GM12874 (cell line): ENCODE measurements at regions not wholly inside any gene's neighbourhood (a gene's known extent, or its start where the extent isn't known, plus 50 kb on each side); places are given as distances from the start of the nearest gene placed in this dataset.

Experiments used
- TF ChIP-seq, protein P1 (sequence below): IDR thresholded peaks from 2 replicates; pipeline ENCODE4 v1.5.1; 2011; ENCODE audit warnings: low read depth, mild to moderate bottlenecking, control low read depth, low read length, moderate library complexity; ENCODE audit not compliant: insufficient read depth

DNA sequence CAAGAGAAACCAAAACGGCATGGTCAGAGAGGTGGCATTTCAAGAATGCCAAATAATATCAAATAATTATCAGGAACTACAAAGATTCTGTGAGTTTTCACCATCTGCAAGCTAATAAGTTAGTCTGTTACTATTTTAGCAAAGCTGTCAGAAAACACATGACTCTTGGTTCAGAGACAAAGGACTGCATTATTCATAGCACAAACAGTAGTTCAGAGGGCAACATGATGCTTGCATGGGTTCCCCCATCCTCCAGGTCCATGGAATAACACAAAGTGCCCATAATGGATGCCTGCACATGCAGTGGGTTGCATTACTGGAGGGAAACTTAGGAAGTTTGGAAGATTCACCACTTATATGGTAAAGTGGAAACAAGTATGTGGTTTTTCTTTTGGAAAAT lies 228.8 kb upstream of the ALCAM start:
- TF ChIP-seq, protein P1, sequence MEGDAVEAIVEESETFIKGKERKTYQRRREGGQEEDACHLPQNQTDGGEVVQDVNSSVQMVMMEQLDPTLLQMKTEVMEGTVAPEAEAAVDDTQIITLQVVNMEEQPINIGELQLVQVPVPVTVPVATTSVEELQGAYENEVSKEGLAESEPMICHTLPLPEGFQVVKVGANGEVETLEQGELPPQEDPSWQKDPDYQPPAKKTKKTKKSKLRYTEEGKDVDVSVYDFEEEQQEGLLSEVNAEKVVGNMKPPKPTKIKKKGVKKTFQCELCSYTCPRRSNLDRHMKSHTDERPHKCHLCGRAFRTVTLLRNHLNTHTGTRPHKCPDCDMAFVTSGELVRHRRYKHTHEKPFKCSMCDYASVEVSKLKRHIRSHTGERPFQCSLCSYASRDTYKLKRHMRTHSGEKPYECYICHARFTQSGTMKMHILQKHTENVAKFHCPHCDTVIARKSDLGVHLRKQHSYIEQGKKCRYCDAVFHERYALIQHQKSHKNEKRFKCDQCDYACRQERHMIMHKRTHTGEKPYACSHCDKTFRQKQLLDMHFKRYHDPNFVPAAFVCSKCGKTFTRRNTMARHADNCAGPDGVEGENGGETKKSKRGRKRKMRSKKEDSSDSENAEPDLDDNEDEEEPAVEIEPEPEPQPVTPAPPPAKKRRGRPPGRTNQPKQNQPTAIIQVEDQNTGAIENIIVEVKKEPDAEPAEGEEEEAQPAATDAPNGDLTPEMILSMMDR, result no peak

DNA sequence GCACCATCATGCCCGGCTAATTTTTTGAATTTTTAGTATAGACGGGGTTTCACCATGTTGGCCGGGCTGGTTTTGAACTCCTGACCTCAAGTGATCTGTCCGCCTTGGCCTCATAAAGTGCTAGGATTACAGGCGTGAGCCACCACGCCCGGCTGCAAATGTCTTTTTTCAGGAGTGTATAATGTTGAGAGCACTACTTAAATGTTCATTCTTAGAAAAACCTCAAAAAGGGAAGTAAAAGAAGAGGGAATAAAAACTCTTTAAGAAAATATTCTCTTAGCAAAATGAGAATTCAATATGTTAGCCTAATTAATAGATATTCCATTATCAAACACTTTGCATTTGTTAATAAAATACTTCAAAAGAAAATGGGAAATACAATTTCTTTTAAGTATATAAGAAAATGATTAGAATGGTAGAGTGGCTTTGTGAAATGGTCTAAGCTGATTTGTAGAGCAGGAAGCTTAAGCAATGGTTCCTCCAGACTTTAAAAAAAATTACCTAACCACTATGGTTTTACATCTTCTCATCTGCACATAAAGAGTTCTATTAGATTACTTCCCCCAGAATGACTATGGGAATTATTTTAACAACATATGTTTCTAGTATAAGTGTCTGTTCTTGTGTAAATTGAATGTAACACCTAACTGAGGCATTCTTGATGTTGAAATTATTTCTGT lies 226.7 kb upstream of the ALCAM start:
- TF ChIP-seq, protein P1, result no peak

DNA sequence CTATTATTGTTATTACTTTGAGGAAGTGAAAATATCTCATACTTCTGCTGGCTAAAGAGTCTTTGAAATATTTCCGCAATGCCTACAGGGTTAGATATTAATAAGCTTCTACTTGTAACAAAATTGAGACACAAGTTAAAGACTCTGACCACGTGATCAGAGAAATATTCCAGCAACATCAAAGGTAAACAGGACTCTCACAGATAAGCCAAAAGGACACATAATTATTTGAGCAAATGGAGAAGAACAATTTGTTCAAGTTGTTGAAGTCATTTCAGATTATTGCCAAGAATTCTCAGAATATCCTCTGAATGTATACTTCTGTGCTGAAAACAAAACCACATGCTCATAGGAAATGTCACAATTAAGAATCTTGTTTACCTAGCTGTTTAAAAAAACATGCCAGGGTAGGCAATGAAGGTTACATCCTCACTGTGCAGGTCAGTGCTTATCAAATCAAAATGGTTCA lies 225.8 kb upstream of the ALCAM start:
- TF ChIP-seq, protein P1, result no peak

DNA sequence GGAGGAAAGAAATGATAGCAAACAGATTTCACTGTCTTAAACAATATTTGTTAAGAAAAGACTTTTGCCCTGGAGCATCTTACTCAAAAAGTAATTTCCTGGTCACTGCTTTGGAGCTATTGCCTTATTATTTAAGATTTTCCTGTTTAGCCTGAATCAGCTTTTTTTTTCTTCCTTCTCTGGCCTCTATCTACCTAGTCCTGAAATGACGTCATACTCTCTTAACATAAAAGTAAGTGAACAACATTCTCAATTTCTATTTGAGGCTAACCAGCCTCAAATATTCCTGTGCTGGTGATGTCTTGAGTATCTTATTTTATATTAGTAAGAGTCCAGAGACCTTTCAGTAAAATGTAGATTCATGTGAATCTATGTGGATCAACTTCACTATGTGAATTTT lies 221.9 kb upstream of the ALCAM start:
- TF ChIP-seq, protein P1, result no peak

DNA sequence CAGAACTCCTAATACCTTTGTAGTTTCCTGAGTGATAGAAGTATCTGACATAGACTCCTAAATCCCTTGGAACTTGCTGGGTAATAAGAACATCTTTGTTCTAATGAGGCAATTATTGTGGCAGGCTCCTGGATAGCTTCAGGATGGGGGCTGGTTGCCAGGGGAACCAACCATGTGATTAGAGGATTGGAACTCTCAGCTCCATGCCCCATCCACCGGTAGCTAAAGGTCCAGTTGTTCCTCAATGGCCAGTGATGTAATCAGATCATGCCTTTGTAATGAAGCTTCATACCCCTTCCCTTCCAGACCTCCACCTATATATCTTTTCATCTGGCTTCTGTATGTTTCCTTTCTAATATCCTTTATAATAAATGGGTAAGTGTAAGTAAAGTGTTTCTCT lies 221.2 kb upstream of the ALCAM start:
- TF ChIP-seq, protein P1, result no peak

DNA sequence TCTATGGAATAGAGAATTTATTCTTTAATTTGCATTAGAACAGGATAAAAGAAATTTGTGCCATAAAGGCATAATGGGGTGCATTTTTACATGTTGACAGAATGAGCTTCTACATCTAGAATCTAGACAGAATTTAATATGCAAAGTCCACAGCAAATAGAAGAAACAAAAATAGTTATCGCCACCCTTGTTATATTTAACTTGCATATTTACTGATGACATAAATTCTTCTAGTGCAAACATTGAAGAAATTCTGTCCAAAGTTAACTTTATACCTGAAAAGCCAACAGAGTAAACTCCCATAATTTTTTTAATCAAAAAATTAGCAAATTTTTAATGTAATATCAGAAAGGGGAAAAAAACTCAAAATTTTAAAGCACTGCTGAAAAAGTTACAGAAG lies 213.7 kb upstream of the ALCAM start:
- TF ChIP-seq, protein P1, result no peak

DNA sequence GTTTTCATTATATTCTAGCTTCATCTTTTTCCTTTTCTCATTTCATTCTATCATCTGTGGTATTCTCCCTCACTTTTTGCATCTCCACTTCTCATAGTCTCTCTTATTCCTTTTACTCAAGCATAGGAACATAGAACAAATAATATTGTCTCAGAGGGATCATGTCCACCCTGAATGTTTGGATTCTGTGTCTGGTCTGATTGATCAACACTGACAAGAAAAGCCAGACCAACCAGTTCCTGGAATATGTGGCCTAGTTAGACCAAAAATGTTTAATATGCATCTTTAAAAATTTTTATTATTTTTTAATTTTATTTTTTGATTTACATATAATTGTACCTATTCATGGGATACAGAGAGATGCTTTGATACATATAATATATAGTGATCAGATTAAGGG lies 212.0 kb upstream of the ALCAM start:
- TF ChIP-seq, protein P1, result no peak
